ENCODE measurements at regions not wholly inside any gene's neighbourhood (a gene's known extent, or its start where the extent isn't known, plus 50 kb on each side); places are given as distances from the start of the nearest gene placed in this dataset.
"Not testable (repeated sequence)": the region's sequence is repeated elsewhere in the genome, so short reads cannot be mapped to it uniquely, and the experiment has no call there.

DNA sequence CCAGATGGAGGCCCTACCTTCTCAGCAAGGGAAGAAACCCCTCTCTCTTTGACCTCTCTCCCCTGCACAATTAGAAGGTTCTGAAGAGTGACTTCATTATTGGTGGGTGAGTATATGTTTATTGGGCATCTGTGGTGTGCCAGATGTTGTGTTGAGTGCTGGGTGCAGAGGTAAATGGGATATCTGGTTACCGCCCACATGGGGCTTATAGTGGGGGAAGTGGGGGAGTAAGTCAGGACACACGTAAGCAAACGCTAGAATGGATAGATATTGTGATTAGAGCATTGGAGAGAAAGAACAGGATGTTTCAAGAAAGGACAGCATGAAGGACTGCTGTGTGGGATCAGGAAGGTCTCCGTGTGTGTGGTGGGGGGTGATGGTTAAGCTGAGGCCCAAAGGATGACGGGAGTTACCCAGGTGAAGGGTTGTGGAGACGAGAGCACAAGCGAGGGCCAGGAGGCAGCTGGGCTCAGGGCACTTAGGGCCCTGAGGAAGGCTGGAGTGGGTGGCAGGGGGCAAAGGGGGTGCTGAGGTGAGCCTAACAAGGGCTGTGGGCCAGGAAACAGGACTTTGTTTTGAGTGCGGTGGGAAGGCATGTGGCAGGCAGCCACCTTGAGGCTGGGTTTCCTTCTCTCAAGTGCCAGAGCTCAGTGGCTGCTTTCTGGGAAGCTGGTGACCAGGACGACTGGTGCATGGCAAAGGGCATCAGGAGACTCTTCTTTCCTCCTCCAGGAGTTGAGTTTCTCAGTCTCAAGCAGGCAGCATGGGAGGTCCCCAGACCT lies 299.9 kb downstream of the RPS24 start:
- DNase-seq (ENCODE audit: insufficient read length, low spot score) = no peak
- FAIRE-seq = no peak

- DNase-seq (ENCODE audit: insufficient read length, low spot score) (no peak), FAIRE-seq (no peak)
These were observed 301.7 kb downstream of the RPS24 start for GRCh38 chr10:78335371-78335690.

DNA sequence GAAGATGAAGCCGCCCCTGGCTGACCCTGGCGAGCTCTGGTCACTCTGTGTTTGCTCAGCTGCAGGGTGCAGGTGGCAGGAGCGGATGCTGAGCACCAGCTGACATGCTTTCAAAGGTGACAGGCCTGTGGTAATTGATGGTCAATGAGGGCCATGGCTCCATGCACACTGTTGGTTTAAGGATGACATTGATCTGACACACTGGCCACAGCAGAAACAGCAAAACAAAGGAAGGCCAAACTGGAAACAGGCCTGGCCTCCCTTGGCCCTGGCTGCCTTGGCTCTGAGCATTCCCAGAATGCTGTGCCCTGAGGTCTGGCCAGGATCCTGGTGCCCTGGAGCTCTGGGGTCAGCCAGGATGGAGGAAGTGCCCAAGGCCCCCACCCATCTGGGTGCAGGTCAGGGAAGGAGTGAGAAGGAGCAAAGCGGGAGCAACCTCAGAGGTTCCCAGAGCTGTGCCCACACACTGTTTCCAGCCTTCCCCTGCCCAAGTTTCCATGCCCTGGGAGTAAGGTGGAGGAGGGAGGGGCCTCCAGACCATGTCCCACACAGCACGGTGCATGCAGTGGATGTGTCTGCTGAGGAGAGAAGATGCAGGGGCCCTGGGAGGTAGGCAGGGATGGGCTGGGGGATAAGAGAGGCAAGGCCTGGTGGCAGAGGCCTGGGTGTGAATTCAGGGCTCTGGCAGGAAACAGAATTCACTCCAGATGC lies 302.2 kb downstream of the RPS24 start:
- DNase-seq (ENCODE audit: insufficient read length, low spot score) (no peak), FAIRE-seq (no peak)

DNA sequence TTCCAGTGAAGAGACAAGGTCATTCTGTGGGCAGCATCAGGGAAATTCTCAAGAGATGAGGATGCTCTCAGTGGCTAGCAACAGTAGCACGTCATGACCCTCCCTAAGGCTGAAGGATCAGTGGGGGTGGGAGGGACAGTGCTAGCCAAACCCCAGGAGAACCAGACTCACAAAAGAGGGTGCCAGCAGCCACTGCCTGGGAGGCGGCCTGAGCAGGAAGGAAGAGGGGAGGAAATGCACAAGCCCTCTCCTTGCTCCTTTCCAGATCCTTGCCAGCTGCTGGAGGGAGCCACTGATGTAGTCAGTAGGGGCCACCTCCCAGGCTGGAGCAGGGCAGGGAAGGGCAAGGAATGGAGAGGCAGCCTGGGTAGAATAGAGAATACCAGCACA lies 302.7 kb downstream of the RPS24 start:
- no peak for DNase-seq (ENCODE audit: insufficient read length, low spot score)

DNA sequence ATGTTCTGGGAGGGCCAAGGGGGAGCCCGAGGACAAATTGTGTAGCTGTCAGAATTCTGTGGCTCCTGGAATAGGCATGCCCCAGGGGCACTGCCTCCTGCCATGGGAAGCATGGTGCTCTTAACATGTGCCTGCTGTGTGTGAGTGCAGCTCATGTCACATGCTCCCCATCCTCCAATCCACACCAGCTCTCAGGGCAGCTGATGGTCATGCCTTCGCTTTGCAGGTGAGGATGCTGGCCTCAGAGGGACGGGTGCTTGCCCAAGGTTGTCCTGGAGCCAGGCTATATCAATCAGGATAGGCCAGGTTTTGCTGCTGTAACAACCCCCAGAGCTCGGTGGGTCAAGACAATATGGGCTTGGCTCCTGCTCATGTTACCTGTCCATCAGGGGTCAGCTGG lies 303.4 kb downstream of the RPS24 start:
- no peak for DNase-seq (ENCODE audit: insufficient read length, low spot score)
- no peak for FAIRE-seq

More for the DNA sequence above, 302.7 kb downstream of the RPS24 start:
- no peak for FAIRE-seq

GRCh38 chr10:78337646-78338391 lies 304.2 kb downstream of the RPS24 start:
- DNase-seq (ENCODE audit: insufficient read length, low spot score) (no peak), FAIRE-seq (no peak)

DNA sequence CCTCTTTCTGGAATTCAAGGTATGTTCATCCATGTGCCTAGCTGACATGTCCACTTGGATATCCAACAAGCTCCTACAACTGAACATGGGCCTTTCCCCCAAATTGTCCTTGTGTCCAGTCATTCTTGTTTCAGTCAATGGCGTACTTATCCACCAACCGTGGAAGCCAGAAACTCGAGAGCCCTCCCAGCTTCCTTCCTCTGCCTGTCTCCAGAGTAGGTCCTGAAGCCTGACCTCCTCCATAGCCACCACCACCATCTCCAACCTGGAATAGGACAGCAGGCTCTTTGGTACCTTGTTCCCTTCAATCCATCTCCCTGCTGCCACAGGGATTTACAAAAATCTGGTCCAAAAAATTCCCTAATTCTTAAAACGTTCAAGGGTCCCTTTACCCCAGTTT lies 305.1 kb downstream of the RPS24 start:
- no peak for FAIRE-seq
- no peak for DNase-seq (ENCODE audit: insufficient read length, low spot score)

GRCh38 chr10:78339251-78339650 lies 305.6 kb downstream of the RPS24 start:
- FAIRE-seq = no peak
- DNase-seq (ENCODE audit: insufficient read length, low spot score) = no peak

DNA sequence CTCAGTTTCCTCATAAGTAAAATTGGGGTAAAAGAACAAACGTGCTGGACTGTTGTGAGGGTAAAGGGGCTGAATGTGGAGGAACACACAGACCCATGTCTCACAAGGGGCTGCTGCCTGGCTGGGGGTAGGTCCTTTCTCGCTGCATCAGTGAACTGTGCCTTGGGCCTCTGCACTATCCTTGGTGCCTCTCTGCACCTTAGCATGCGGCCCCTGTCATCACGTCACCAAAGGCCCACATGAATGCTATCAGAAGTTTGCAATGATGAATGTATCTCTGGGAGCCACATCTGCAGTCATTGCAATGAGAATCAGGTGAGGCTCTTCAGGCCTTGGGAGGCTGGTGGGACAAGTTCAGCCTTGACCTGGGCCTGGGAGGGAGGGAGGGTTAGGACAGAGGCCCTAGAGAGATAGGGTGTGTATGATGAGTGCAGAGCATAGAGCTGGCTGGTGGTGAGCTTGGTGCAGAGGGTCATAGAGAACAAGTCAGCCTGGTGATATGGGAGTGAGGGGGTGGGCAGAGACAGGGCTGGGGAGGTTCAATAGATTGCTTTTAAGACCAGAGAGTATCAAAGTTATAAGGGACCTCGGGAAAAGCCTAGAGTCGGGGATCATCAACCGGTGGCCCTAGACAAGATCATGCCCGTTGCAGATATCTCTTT lies 308.4 kb downstream of the RPS24 start:
- no peak for FAIRE-seq
- DNase-seq (ENCODE audit: insufficient read length, low spot score) = no peak

- DNase-seq (ENCODE audit: insufficient read length, low spot score) (no peak), FAIRE-seq (no peak)
These were observed 309.4 kb downstream of the RPS24 start for GRCh38 chr10:78342827-78343653.

- FAIRE-seq; DNase-seq (ENCODE audit: insufficient read length, low spot score): not testable (repeated sequence)
These were observed 310.6 kb downstream of the RPS24 start for GRCh38 chr10:78344257-78344656.

DNA sequence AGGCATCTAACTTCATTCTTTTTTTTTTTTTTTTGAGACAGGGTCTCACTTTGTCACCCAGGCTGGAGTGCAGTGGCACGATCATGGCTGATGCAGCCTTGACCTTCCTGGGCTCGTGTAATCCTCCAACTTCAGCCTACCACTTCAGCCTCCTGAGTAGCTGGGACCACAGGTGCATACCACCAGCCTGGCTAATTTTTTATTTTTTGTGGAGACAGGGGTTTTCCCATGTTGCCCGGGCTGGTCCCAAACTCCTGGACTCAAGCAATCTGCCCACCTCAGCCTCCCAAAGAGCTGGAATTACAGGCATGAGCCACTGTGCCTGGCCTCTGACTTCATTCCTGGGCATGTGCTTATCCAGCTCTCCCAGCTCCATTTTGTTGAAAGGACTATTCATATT lies 311.9 kb downstream of the RPS24 start:
- DNase-seq (ENCODE audit: insufficient read length, low spot score); FAIRE-seq: not testable (repeated sequence)

- DNase-seq (ENCODE audit: insufficient read length, low spot score) = no peak
- no peak for FAIRE-seq
These were observed 313.1 kb downstream of the RPS24 start for GRCh38 chr10:78346721-78347120.

DNA sequence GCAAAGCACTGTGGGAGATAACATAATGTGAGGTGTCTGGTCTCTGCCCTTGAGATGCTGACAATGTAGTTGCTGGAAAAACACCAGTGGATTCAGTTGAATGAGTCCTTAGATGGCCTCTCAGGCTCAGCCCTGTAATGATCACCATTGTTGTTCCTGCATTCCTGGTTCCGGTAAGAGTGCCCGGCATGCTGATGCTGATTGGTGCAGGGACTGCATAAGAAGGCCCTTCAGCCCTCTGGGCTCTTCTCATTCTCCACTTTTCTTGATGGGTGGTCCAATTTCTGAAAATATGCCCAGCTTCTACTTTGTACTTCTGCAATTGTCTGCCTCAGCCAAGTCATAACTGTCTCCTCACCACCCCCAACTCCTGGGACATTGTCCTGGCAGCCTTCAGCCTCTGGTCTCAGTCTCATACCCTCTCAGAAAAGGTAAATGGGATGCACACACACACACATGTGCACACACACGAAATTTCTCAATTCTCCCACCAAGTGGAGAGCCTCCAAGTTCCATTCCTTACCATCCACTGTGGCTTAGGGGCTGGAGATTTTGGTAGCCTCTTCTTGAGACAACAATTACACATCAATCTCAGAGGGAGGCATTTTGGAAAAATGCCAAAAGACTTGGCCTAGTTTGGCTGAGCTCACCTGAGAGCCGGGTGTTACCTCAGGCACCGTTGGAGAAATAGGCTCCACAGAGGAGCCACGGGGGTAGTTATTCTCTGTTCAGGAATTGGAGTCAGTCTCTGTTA lies 314.9 kb downstream of the RPS24 start:
- no peak for DNase-seq (ENCODE audit: insufficient read length, low spot score)
- no peak for FAIRE-seq

- no peak for DNase-seq (ENCODE audit: insufficient read length, low spot score)
- no peak for FAIRE-seq
These were observed 315.5 kb downstream of the RPS24 start for GRCh38 chr10:78349165-78349516.

- FAIRE-seq = no peak
- no peak for DNase-seq (ENCODE audit: insufficient read length, low spot score)
These were observed 316.4 kb downstream of the RPS24 start for GRCh38 chr10:78349911-78350663.

- FAIRE-seq = no peak
- DNase-seq (ENCODE audit: insufficient read length, low spot score) = no peak
These were observed 317.6 kb downstream of the RPS24 start for GRCh38 chr10:78351283-78351682.

GRCh38 chr10:78351809-78352208 lies 318.1 kb downstream of the RPS24 start:
- DNase-seq (ENCODE audit: insufficient read length, low spot score) (no peak), FAIRE-seq (no peak)

DNA sequence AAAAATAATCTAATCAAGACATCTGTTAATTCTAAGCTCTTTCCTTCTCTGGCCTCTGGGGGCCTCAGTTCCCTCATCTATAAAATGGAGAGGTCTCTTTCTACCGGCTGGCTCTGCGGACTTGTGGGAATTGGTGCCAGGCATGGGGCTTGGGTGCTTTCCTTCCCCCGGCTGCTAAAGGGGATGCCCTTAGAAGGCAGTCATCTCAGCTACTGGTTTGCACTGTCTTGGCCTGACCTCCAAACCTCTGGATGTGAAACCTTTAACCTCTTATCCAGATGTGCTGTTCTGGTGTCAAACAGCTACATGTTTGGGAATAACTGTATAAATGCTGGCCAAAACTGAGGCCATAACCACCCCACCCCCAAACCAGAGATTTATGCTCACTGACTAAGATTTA lies 320.0 kb downstream of the RPS24 start:
- FAIRE-seq (no peak), DNase-seq (ENCODE audit: insufficient read length, low spot score) (no peak)

Data from GM19239 (cell line).